WTC11 (cell line): ENCODE measurements at regions not wholly inside any gene's neighbourhood (a gene's known extent, or its start where the extent isn't known, plus 50 kb on each side); places are given as distances from the start of the nearest gene placed in this dataset.

Source experiments
- ATAC-seq: fragments of 200-7000 bp; cut with Tn5 transposase; 2 replicates; pipeline ENCODE4 v1.10.0; 2021; ENCODE audit warnings: mild to moderate bottlenecking, moderate library complexity
- CTCF ChIA-PET: fragments of 300-600 bp; sonication (Branson Sonifier 250); formaldehyde crosslinking; loops from one replicate; lab custom pipeline; 2021; ENCODE audit warnings: antibody characterized with exemption; lab: Charles Lee
- POLR2A ChIA-PET: fragments of 350-600 bp; sonication (Branson Sonifier 250); formaldehyde crosslinking; loops from one replicate; lab custom pipeline; 2021; ENCODE audit warnings: antibody characterized with exemption; lab: Charles Lee
- DNase-seq: peaks from one replicate; pipeline ENCODE4 v3.0.0; 2021; ENCODE audit warnings: low spot score
- H3K27ac Mint-ChIP-seq: 2 replicates; pipeline ENCODE4 v1.8.0; 2021; ENCODE audit warnings: mixed read lengths
- H3K27me3 Mint-ChIP-seq: 2 replicates; pipeline ENCODE4 v1.8.0; 2021; ENCODE audit warnings: low read depth, mild to moderate bottlenecking, moderate library complexity, mixed read lengths
- H3K36me3 Mint-ChIP-seq: 2 replicates; pipeline ENCODE4 v1.8.0; 2021; ENCODE audit warnings: mixed read lengths
- H3K4me1 Mint-ChIP-seq: 2 replicates; pipeline ENCODE4 v1.8.0; 2022; ENCODE audit warnings: mixed read lengths
- H3K4me3 Mint-ChIP-seq: 2 replicates; pipeline ENCODE4 v1.8.0; 2021; ENCODE audit warnings: mild to moderate bottlenecking, moderate library complexity, mixed read lengths
- H3K9me3 Mint-ChIP-seq: 2 replicates; pipeline ENCODE4 v1.8.0; 2021; ENCODE audit warnings: mixed read lengths
- AFF4 ChIP-seq: sonication (generic); formaldehyde crosslinking; IDR thresholded peaks from 2 replicates; pipeline ENCODE4 v1.8.1; 2023; ENCODE audit warnings: mild to moderate bottlenecking, missing genetic modification reagents, borderline replicate concordance
- CTCF ChIP-seq: fragments of 200-600 bp; IDR thresholded peaks from 2 replicates; pipeline ENCODE4 v1.8.0; 2022; ENCODE audit warnings: antibody characterized with exemption
- GTF2I ChIP-seq: fragments of 250-450 bp; sonication (Bioruptor Pico); conservative IDR thresholded peaks from 2 replicates; pipeline ENCODE4 v1.4.0; 2021; ENCODE audit warnings: mild to moderate bottlenecking
- MAX ChIP-seq: sonication (generic); formaldehyde crosslinking; IDR thresholded peaks from 2 replicates; pipeline ENCODE4 v1.8.0; 2022; ENCODE audit warnings: mild to moderate bottlenecking, missing genetic modification reagents
- NFE2L1 ChIP-seq: sonication (generic); formaldehyde crosslinking; IDR thresholded peaks from 2 replicates; pipeline ENCODE4 v1.8.1; 2023; ENCODE audit warnings: missing genetic modification reagents
- NR3C1 ChIP-seq: sonication (generic); formaldehyde crosslinking; conservative IDR thresholded peaks from 2 replicates; pipeline ENCODE4 v1.8.1; 2023; ENCODE audit warnings: low read depth, mild to moderate bottlenecking, missing genetic modification reagents
- PREB ChIP-seq: sonication (generic); formaldehyde crosslinking; IDR thresholded peaks from 2 replicates; pipeline ENCODE4 v1.8.1; 2022; ENCODE audit warnings: mild to moderate bottlenecking, missing genetic modification reagents, moderate library complexity, borderline replicate concordance
- USF1 ChIP-seq: sonication (generic); formaldehyde crosslinking; IDR thresholded peaks from 2 replicates; pipeline ENCODE4 v1.8.0; 2022; ENCODE audit warnings: mild to moderate bottlenecking, missing genetic modification reagents
- USF2 ChIP-seq: sonication (generic); formaldehyde crosslinking; IDR thresholded peaks from 2 replicates; pipeline ENCODE4 v1.8.1; 2023; ENCODE audit warnings: mild to moderate bottlenecking, missing genetic modification reagents, moderate library complexity
- ZNF138 ChIP-seq: sonication (generic); formaldehyde crosslinking; conservative IDR thresholded peaks from 2 replicates; pipeline ENCODE4 v1.8.1; 2022; ENCODE audit warnings: mild to moderate bottlenecking, moderate library complexity, missing genetic modification reagents
- ZNF423 ChIP-seq: fragments of 250-450 bp; sonication (Bioruptor Pico); IDR thresholded peaks from 2 replicates; pipeline ENCODE4 v2.1.2; 2022; ENCODE audit warnings: mild to moderate bottlenecking, moderate library complexity
- ZNF671 ChIP-seq: fragments of 250-450 bp; sonication (Bioruptor Pico); IDR thresholded peaks from 2 replicates; pipeline ENCODE4 v1.8.0; 2021; ENCODE audit warnings: mild to moderate bottlenecking

DNA sequence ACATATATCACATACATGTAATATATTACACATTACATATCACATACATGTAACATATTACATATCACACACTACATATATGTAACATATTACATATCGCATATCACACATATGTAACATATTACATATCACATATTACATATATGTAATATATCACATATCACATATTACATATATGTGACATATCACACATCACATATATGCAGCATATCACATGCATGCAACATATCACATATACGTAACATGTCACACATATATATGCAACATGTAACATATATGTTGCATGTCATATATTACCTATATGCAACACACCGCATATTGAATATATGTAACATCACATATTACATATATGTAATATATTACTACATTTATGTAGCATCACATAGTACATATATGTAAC is 211.2 kb downstream of the ARL6IP6 start:
- no peak for DNase-seq
- no peak for TF ChIP-seq AFF4 (CRISPR knock-in tag)
- no peak for TF ChIP-seq ZNF423 (CRISPR knock-in tag)
- TF ChIP-seq NFE2L1, result no peak
- no peak for TF ChIP-seq NR3C1 (CRISPR knock-in tag)
- Mint-ChIP-seq H3K27me3 (no peaks in the 10 kb centered on the region), H3K9me3 (peaks cover 8% of the 10 kb centered on the region), H3K27ac (no peak overlapping the region), H3K4me3 (no peak overlapping the region), H3K4me1 (peaks cover 3% of the 10 kb centered on the region; the same call in 1 of the 2 replicates), H3K36me3 (no peaks in the 10 kb centered on the region)
- CTCF ChIA-PET, result no interaction called here
- POLR2A ChIA-PET, result no interaction called here
- no peak for ATAC-seq

- POLR2A ChIA-PET, result no interaction called here
- H3K9me3 Mint-ChIP-seq, result peaks cover 8% of the 10 kb centered on the region
- peaks cover 3% of the 10 kb centered on the region; the same call in 1 of the 2 replicates for H3K4me1 Mint-ChIP-seq
- ATAC-seq (peak; percentile 99), DNase-seq (peak; percentile 90)
- no peaks in the 10 kb centered on the region; the same call in 1 of the 2 replicates for H3K27me3 Mint-ChIP-seq
- TF ChIP-seq CTCF (peak; percentile 90), PREB (CRISPR knock-in tag) (no peak), MAX (peak; percentile 16; the same call in 1 of the 2 replicates), ZNF138 (CRISPR knock-in tag) (no peak), GTF2I (CRISPR knock-in tag) (no peak), ZNF671 (CRISPR knock-in tag) (no peak), USF2 (CRISPR knock-in tag) (peak; percentile 78), USF1 (CRISPR knock-in tag) (peak; percentile 78)
- TF ChIP-seq, all 79 proteins: peak for 4
- CTCF ChIA-PET, result interaction anchor here (0.6 to 1.4 kb wide), 31 partner anchors 8 to 649 kb away, joined by 3 to 14 read pairs (median 3); partner anchors contain the start of gene RPRM
- Mint-ChIP-seq H3K36me3 (no peaks in the 10 kb centered on the region), H3K4me3 (no peak overlapping the region), H3K27ac (no peak overlapping the region; the same call in 1 of the 2 replicates)
Observed at GRCh38 chr2:152925547-152926448, 207.4 kb downstream of the ARL6IP6 start.
